Nephron (organoid): ENCODE measurements at regions not wholly inside any gene's neighbourhood (a gene's known extent, or its start where the extent isn't known, plus 50 kb on each side); places are given as distances from the start of the nearest gene placed in this dataset.

Experiments used
- H3K27ac Mint-ChIP-seq, 3 experiments: 2 replicates each; pipeline ENCODE4 v1.8.0; 2020; ENCODE audit warnings: mixed read lengths in 3 of 3, mild to moderate bottlenecking in 2 of 3, moderate library complexity in 1 of 3
- H3K27me3 Mint-ChIP-seq: 2 replicates; pipeline ENCODE4 v1.8.0; 2021; ENCODE audit warnings: low read depth, mild to moderate bottlenecking, moderate library complexity, mixed read lengths
- H3K36me3 Mint-ChIP-seq: 2 replicates; pipeline ENCODE4 v1.8.0; 2020; ENCODE audit warnings: low read depth, mixed read lengths
- H3K4me1 Mint-ChIP-seq: 2 replicates; pipeline ENCODE4 v1.8.0; 2020; ENCODE audit warnings: mixed read lengths
- H3K4me3 Mint-ChIP-seq, 3 experiments: 2 replicates each; pipeline ENCODE4 v1.8.0; 2020; ENCODE audit warnings: mild to moderate bottlenecking in 3 of 3, mixed read lengths in 3 of 3, moderate library complexity in 2 of 3
- H3K9me3 Mint-ChIP-seq: 2 replicates; pipeline ENCODE4 v1.8.0; 2020; ENCODE audit warnings: mixed read lengths
- CTCF ChIP-seq, 3 experiments: fragments of 200-600 bp; sonication (generic); IDR thresholded peaks; one replicate each; pipeline ENCODE4 v1.5.0; 2021; ENCODE audit warnings: antibody characterized with exemption in 3 of 3; ENCODE audit not compliant: unreplicated experiment in 3 of 3

DNA sequence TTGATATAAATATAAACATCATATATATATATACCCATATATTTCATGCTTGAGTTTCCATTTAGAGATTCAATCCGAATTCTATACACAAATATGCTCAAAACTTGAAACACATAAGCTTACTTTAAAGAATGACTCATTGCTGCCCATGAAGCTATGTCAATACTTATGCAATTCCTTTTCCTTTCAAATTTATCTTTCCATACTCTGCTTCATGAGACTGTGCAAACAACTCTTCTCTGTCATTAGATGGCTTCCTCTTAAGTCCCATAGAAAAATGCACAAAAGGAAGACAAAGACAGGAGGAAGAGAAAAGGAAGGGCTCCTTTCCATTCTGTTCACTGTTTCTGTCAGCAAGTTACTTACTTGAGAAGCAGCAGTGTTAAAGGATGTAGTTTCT is 895.7 kb upstream of the SORCS1 start:
- no peak overlapping the region for H3K27ac Mint-ChIP-seq
- no peaks in the 10 kb centered on the region for H3K4me1 Mint-ChIP-seq
- no peak for TF ChIP-seq CTCF (IDR thresholded peaks at IDR 0.05; ENCODE audit: unreplicated experiment in 3 of 3)
- no peaks in the 10 kb centered on the region for H3K27me3 Mint-ChIP-seq
- H3K36me3 Mint-ChIP-seq: no peaks in the 10 kb centered on the region
- H3K4me3 Mint-ChIP-seq: no peak overlapping the region
- no peaks in the 10 kb centered on the region for H3K9me3 Mint-ChIP-seq

- no peaks in the 10 kb centered on the region for H3K9me3 Mint-ChIP-seq
- no peak overlapping the region for H3K27ac Mint-ChIP-seq
- H3K4me1 Mint-ChIP-seq: no peaks in the 10 kb centered on the region
- TF ChIP-seq CTCF (IDR thresholded peaks at IDR 0.05; ENCODE audit: unreplicated experiment in 3 of 3): no peak
- H3K4me3 Mint-ChIP-seq: no peak overlapping the region
- H3K36me3 Mint-ChIP-seq: no peaks in the 10 kb centered on the region
- H3K27me3 Mint-ChIP-seq: no peaks in the 10 kb centered on the region
Measured at GRCh38 chr10:108055506-108055905, 891.0 kb upstream of the SORCS1 start.

DNA sequence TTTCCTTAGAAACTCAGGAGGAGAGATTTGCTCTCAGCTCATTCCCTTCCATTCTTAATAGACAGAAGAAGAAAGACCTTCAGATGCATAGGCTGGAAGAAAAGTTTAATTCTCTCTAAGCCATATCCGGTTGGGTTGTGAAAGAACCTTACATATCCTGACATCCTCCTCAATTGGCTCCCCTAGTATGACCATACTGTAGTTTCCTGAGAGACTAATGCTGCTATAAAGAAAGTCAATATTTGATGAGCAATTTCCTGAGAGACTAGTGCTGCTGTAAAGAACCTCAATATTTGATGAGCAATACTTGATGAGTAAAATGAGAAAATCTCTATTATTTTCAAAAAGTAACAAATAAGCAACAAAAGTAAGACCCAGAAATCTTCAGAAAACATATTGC is 888.5 kb upstream of the SORCS1 start:
- TF ChIP-seq CTCF (IDR thresholded peaks at IDR 0.05; ENCODE audit: unreplicated experiment in 3 of 3): no peak
- Mint-ChIP-seq H3K9me3 (no peaks in the 10 kb centered on the region), H3K4me3 (no peak overlapping the region), H3K4me1 (no peaks in the 10 kb centered on the region), H3K27ac (no peak overlapping the region), H3K27me3 (no peaks in the 10 kb centered on the region), H3K36me3 (no peaks in the 10 kb centered on the region)

DNA sequence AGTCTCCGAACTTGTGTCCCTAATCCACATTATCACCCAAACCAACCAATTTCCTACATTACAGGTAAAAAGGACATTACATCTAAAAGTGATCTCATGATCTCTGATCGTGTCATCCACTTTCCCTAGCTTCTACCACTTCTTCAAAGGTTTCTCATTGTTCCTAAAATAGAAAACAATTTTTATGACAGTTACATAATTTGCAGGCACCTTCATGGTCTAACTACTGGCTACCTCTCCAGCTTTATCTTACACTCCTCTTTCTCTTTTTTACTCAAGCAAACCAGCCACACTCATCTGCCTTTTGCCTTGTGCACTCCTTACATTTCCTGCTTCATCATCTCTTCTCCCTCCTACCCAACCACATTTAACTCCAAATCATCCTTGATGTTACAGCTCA is 886.7 kb upstream of the SORCS1 start:
- Mint-ChIP-seq H3K36me3 (no peaks in the 10 kb centered on the region), H3K4me3 (no peak overlapping the region), H3K27me3 (no peaks in the 10 kb centered on the region), H3K27ac (no peak overlapping the region), H3K9me3 (no peaks in the 10 kb centered on the region), H3K4me1 (no peaks in the 10 kb centered on the region)
- no peak for TF ChIP-seq CTCF (IDR thresholded peaks at IDR 0.05; ENCODE audit: unreplicated experiment in 3 of 3)

- H3K27ac Mint-ChIP-seq: no peak overlapping the region
- no peaks in the 10 kb centered on the region for H3K9me3 Mint-ChIP-seq
- H3K4me1 Mint-ChIP-seq: no peaks in the 10 kb centered on the region
Measured at GRCh38 chr10:108050626-108051025, 886.1 kb upstream of the SORCS1 start.

More at GRCh38 chr10:108050626-108051025, 886.1 kb upstream of the SORCS1 start:
- TF ChIP-seq CTCF (IDR thresholded peaks at IDR 0.05; ENCODE audit: unreplicated experiment in 3 of 3): no peak
- Mint-ChIP-seq H3K27me3 (no peaks in the 10 kb centered on the region), H3K4me3 (no peak overlapping the region), H3K36me3 (no peaks in the 10 kb centered on the region)
